H1 (cell line): ENCODE measurements at regions not wholly inside any gene's neighbourhood (a gene's known extent, or its start where the extent isn't known, plus 50 kb on each side); places are given as distances from the start of the nearest gene placed in this dataset.

ENCODE experiments used
- E2F6 ChIP-seq: IDR thresholded peaks from 2 replicates; pipeline ENCODE4 v1.6.1; 2012; ENCODE audit warnings: inconsistent platforms
- JUND ChIP-seq: IDR thresholded peaks from 2 replicates; pipeline ENCODE4 v1.6.1; 2011; ENCODE audit warnings: mild to moderate bottlenecking, improper control_type of control experiment, low read length
- POU5F1 ChIP-seq: IDR thresholded peaks from 2 replicates; pipeline ENCODE4 v1.6.1; 2011; ENCODE audit warnings: low read depth, mild to moderate bottlenecking, low read length, moderate library complexity
- TAF7 ChIP-seq: optimal IDR thresholded peaks from 2 replicates; pipeline ENCODE3; 2011; ENCODE audit warnings: low read depth, mild to moderate bottlenecking, inconsistent platforms, low read length, moderate library complexity, borderline replicate concordance

- TF ChIP-seq JUND, result no peak
- TF ChIP-seq TAF7, result no peak
- TF ChIP-seq E2F6, result no peak
- no peak for TF ChIP-seq POU5F1
Measured at GRCh38 chr7:18276380-18276779, 219.2 kb upstream of the HDAC9 start (continued).
